Neuronal stem cell (in vitro differentiated cells): ENCODE measurements at regions not wholly inside any gene's neighbourhood (a gene's known extent, or its start where the extent isn't known, plus 50 kb on each side); places are given as distances from the start of the nearest gene placed in this dataset.

ENCODE experiments used
- DNase-seq: peaks from one replicate; pipeline ENCODE4 v3.0.0-alpha.2; 2013; ENCODE audit warnings: low spot score
- H2AFZ ChIP-seq: one replicate; pipeline ENCODE4 v1.6.1; 2013; ENCODE audit warnings: mild to moderate bottlenecking, low read length, inconsistent platforms
- H2AK5ac ChIP-seq: 2 replicates; pipeline ENCODE4 v1.6.1; 2013; ENCODE audit warnings: low read depth, mild to moderate bottlenecking, inconsistent platforms, low read length, moderate library complexity, mixed read lengths
- H2BK120ac ChIP-seq: 2 replicates; pipeline ENCODE4 v1.6.1; 2013; ENCODE audit warnings: low read depth, mild to moderate bottlenecking, inconsistent platforms, low read length, moderate library complexity, mixed read lengths
- H2BK12ac ChIP-seq: one replicate; pipeline ENCODE4 v1.6.1; 2013; ENCODE audit warnings: low read length, inconsistent platforms
- H2BK15ac ChIP-seq: 2 replicates; pipeline ENCODE4 v1.6.1; 2013; ENCODE audit warnings: mild to moderate bottlenecking, low read length, inconsistent platforms, mixed read lengths
- H2BK5ac ChIP-seq: one replicate; pipeline ENCODE4 v1.6.1; 2013; ENCODE audit warnings: inconsistent platforms, mild to moderate bottlenecking, low read length, moderate library complexity
- H3K14ac ChIP-seq: one replicate; pipeline ENCODE4 v1.6.1; 2013; ENCODE audit warnings: low read length, inconsistent platforms
- H3K18ac ChIP-seq: 2 replicates; pipeline ENCODE4 v1.6.1; 2013; ENCODE audit warnings: low read length, inconsistent platforms
- H3K23ac ChIP-seq: 2 replicates; pipeline ENCODE4 v1.6.1; 2013; ENCODE audit warnings: low read depth, mild to moderate bottlenecking, mixed read lengths, low read length, inconsistent platforms; ENCODE audit not compliant: poor library complexity
- H3K27ac ChIP-seq: replicated peaks from 3 replicates; pipeline ENCODE4 v1.5.1; 2013; ENCODE audit warnings: low read length, inconsistent platforms
- H3K27me3 ChIP-seq, 3 experiments: 2 replicates each; pipeline ENCODE4 v1.6.1; 2013; ENCODE audit warnings: low read length in 3 of 3, mild to moderate bottlenecking in 2 of 3, inconsistent platforms in 1 of 3, low read depth in 1 of 3, mixed read lengths in 1 of 3, moderate library complexity in 1 of 3; ENCODE audit not compliant: control insufficient read depth in 3 of 3, insufficient read depth in 3 of 3
- H3K36me3 ChIP-seq, 2 donors: replicated peaks in 1 of 2; 2 replicates each; pipeline ENCODE4 v1.6.1; 2013; ENCODE audit warnings: low read length in 2 of 2; ENCODE audit not compliant: control insufficient read depth in 2 of 2, insufficient read depth in 2 of 2
- H3K4ac ChIP-seq: 2 replicates; pipeline ENCODE4 v1.6.1; 2013; ENCODE audit warnings: inconsistent platforms, mild to moderate bottlenecking, low read length, moderate library complexity
- H3K4me1 ChIP-seq, 2 donors: 1 replicate in 1 of 2; 2 replicates in 1 of 2; pipeline ENCODE4 v1.6.1; 2013; ENCODE audit warnings: low read length in 2 of 2, low read depth in 1 of 2; ENCODE audit not compliant: control insufficient read depth in 2 of 2, insufficient read depth in 1 of 2
- H3K4me2 ChIP-seq: one replicate; pipeline ENCODE4 v1.6.1; 2013; ENCODE audit warnings: mild to moderate bottlenecking, low read length, inconsistent platforms; ENCODE audit not compliant: insufficient read depth, poor library complexity, severe bottlenecking
- H3K4me3 ChIP-seq, 2 donors: 2 replicates each; pipeline ENCODE4 v1.5.1; 2013; ENCODE audit warnings: low read length in 2 of 2, mild to moderate bottlenecking in 2 of 2, inconsistent platforms in 1 of 2, moderate library complexity in 1 of 2
- H3K79me1 ChIP-seq: one replicate; pipeline ENCODE4 v1.6.1; 2013; ENCODE audit warnings: low read depth, mild to moderate bottlenecking, inconsistent platforms, low read length, moderate library complexity
- H3K9ac ChIP-seq: one replicate; pipeline ENCODE4 v1.6.1; 2013; ENCODE audit warnings: mild to moderate bottlenecking, low read depth, low read length, inconsistent platforms; ENCODE audit not compliant: poor library complexity
- H3K9me3 ChIP-seq, 2 donors: replicated peaks in 1 of 2; 2 replicates each; pipeline versions ENCODE3 to v1.6.1; 2013; ENCODE audit warnings: low read length in 2 of 2, mild to moderate bottlenecking in 2 of 2, inconsistent platforms in 1 of 2, low read depth in 1 of 2, mixed read lengths in 1 of 2, moderate library complexity in 1 of 2; ENCODE audit not compliant: control insufficient read depth in 2 of 2, insufficient read depth in 1 of 2
- H4K8ac ChIP-seq: one replicate; pipeline ENCODE4 v1.6.1; 2013; ENCODE audit warnings: low read depth, mild to moderate bottlenecking, inconsistent platforms, low read length, moderate library complexity
- H4K91ac ChIP-seq: one replicate; pipeline ENCODE4 v1.6.1; 2013; ENCODE audit warnings: low read length, low read depth, mild to moderate bottlenecking, inconsistent platforms; ENCODE audit not compliant: poor library complexity
- WGBS, 2 donors: extraction: QIAGEN DNeasy Blood & Tissue Kit; methylation state at CpG; one replicate each; pipeline ENCODE4 v1.1.7; 2013; ENCODE audit warnings: missing lambda C conversion rate in 2 of 2, mixed read lengths in 1 of 2; ENCODE audit not compliant: insufficient read length in 2 of 2, insufficient replicate concordance in 1 of 2; ENCODE audit errors: extremely low coverage in 2 of 2; 5-methylcytosine and 5-hydroxymethylcytosine counted together

- H2BK15ac ChIP-seq, result no peak overlapping the region
- H3K27ac ChIP-seq, result no peak overlapping the region
- no peaks in the 10 kb centered on the region for H3K79me1 ChIP-seq
- no peak overlapping the region for H4K91ac ChIP-seq
- H2BK120ac ChIP-seq, result no peak overlapping the region
- no peak overlapping the region for H2AFZ ChIP-seq
- no peak overlapping the region for H4K8ac ChIP-seq
- peaks cover 0 to 1% of the 10 kb centered on the region in 2 donors for H3K4me1 ChIP-seq
- H3K14ac ChIP-seq, result no peak overlapping the region
- no peak overlapping the region for H3K9ac ChIP-seq
- no peak overlapping the region for H2BK5ac ChIP-seq
- no peaks in the 10 kb centered on the region for H3K36me3 ChIP-seq
- H2BK12ac ChIP-seq, result no peak overlapping the region
- no peak overlapping the region for H2AK5ac ChIP-seq
- no peak overlapping the region for H3K18ac ChIP-seq
- H3K23ac ChIP-seq, result no peak overlapping the region
- no peak overlapping the region for H3K4me3 ChIP-seq
- DNase-seq, result no peak
- H3K9me3 ChIP-seq, result no peaks in the 10 kb centered on the region
- no CpG with 5 or more reads among the region's 9 CpGs for WGBS, 2 donors
- H3K4ac ChIP-seq, result no peak overlapping the region
- no peak overlapping the region for H3K4me2 ChIP-seq
- no peaks in the 10 kb centered on the region for H3K27me3 ChIP-seq
Measured at GRCh38 chr17:54494721-54495715, 405.6 kb upstream of the TOM1L1 start.

GRCh38 chr17:54505404-54505803, 395.2 kb upstream of the TOM1L1 start:
- Histone ChIP-seq H3K23ac (no peak overlapping the region), H2BK12ac (no peak overlapping the region), H3K4ac (no peak overlapping the region), H3K4me1 (no peaks in the 10 kb centered on the region), H2AFZ (no peak overlapping the region), H2BK120ac (no peak overlapping the region), H3K4me3 (no peak overlapping the region), H4K8ac (no peak overlapping the region), H3K27me3 (no peaks in the 10 kb centered on the region), H3K36me3 (no peaks in the 10 kb centered on the region), H3K4me2 (no peak overlapping the region), H3K9ac (no peak overlapping the region), H4K91ac (no peak overlapping the region), H2AK5ac (no peak overlapping the region), H3K79me1 (no peaks in the 10 kb centered on the region), H2BK5ac (no peak overlapping the region), H2BK15ac (no peak overlapping the region), H3K27ac (no peak overlapping the region), H3K14ac (no peak overlapping the region), H3K9me3 (no peaks in the 10 kb centered on the region), H3K18ac (no peak overlapping the region)
- no peak for DNase-seq

GRCh38 chr17:54518706-54519105, 381.9 kb upstream of the TOM1L1 start:
- Histone ChIP-seq H2BK120ac (no peak overlapping the region), H3K79me1 (no peaks in the 10 kb centered on the region), H3K36me3 (no peaks in the 10 kb centered on the region), H2AK5ac (no peak overlapping the region), H3K4me3 (no peak overlapping the region), H4K91ac (no peak overlapping the region), H3K23ac (no peak overlapping the region), H3K27me3 (no peaks in the 10 kb centered on the region), H3K18ac (peak overlapping the region; percentile 67), H3K27ac (no peak overlapping the region), H3K4me2 (no peak overlapping the region), H2AFZ (no peak overlapping the region), H2BK12ac (no peak overlapping the region), H3K4ac (no peak overlapping the region), H3K9ac (no peak overlapping the region), H2BK5ac (no peak overlapping the region), H4K8ac (no peak overlapping the region), H3K9me3 (no peaks in the 10 kb centered on the region), H2BK15ac (no peak overlapping the region), H3K4me1 (peaks cover 0 to 7% of the 10 kb centered on the region in 2 donors), H3K14ac (no peak overlapping the region)
- DNase-seq, result no peak
- no CpG with 5 or more reads among the region's 2 CpGs for WGBS, 2 donors

- H3K9ac ChIP-seq, result no peak overlapping the region
- WGBS, 2 donors, result no CpG with 5 or more reads among the region's 4 CpGs
- H4K91ac ChIP-seq, result no peak overlapping the region
- H3K36me3 ChIP-seq, result no peaks in the 10 kb centered on the region
- H3K4me3 ChIP-seq, result no peak overlapping the region
- no peak for DNase-seq
- H2BK15ac ChIP-seq, result no peak overlapping the region
- peaks cover 0 to 10% of the 10 kb centered on the region in 2 donors for H3K4me1 ChIP-seq
- H3K79me1 ChIP-seq, result no peaks in the 10 kb centered on the region
- H4K8ac ChIP-seq, result no peak overlapping the region
- H2BK5ac ChIP-seq, result no peak overlapping the region
- H2AK5ac ChIP-seq, result no peak overlapping the region
- H3K9me3 ChIP-seq, result no peaks in the 10 kb centered on the region
- no peak overlapping the region for H2AFZ ChIP-seq
- no peak overlapping the region for H3K14ac ChIP-seq
- H3K27ac ChIP-seq, result no peak overlapping the region
- H3K4me2 ChIP-seq, result no peak overlapping the region
- H2BK12ac ChIP-seq, result no peak overlapping the region
- H3K18ac ChIP-seq, result no peak overlapping the region
- H2BK120ac ChIP-seq, result no peak overlapping the region
- H3K23ac ChIP-seq, result no peak overlapping the region
- H3K4ac ChIP-seq, result no peak overlapping the region
- H3K27me3 ChIP-seq, result no peaks in the 10 kb centered on the region
Measured at GRCh38 chr17:54521137-54521536, 379.5 kb upstream of the TOM1L1 start.
